Endometrium (tissue), 2 donors: ENCODE measurements at regions not wholly inside any gene's neighbourhood (a gene's known extent, or its start where the extent isn't known, plus 50 kb on each side); places are given as distances from the start of the nearest gene placed in this dataset.

Source experiments
- FAIRE-seq: peaks from 2 replicates; lab custom pipeline; 2012; peaks lifted over from hg19 to GRCh38; lab: Jason Lieb, UNC
- donor health status: control.
- donor health status: control.

GRCh38 chr5:4831325-4831724 lies 308.8 kb upstream of the ADAMTS16 start:
- no peak for FAIRE-seq

- no peak for FAIRE-seq
Observed at GRCh38 chr5:4832471-4832870, 307.7 kb upstream of the ADAMTS16 start.

GRCh38 chr5:4833104-4833738 lies 306.9 kb upstream of the ADAMTS16 start:
- FAIRE-seq, result no peak

GRCh38 chr5:4837489-4838058 lies 302.6 kb upstream of the ADAMTS16 start:
- FAIRE-seq, result no peak

GRCh38 chr5:4845221-4845620 lies 294.9 kb upstream of the ADAMTS16 start:
- no peak for FAIRE-seq

GRCh38 chr5:4847766-4848165 lies 292.4 kb upstream of the ADAMTS16 start:
- FAIRE-seq, result no peak

- no peak for FAIRE-seq
Observed at GRCh38 chr5:4855036-4855435, 285.1 kb upstream of the ADAMTS16 start.

GRCh38 chr5:4855880-4856279 lies 284.2 kb upstream of the ADAMTS16 start:
- FAIRE-seq, result no peak

GRCh38 chr5:4857761-4858160 lies 282.4 kb upstream of the ADAMTS16 start:
- FAIRE-seq, result no peak

- FAIRE-seq, result no peak
Observed at GRCh38 chr5:4859500-4860235, 280.5 kb upstream of the ADAMTS16 start.

GRCh38 chr5:4860631-4861030 lies 279.5 kb upstream of the ADAMTS16 start:
- no peak for FAIRE-seq

GRCh38 chr5:4862500-4862899 lies 277.6 kb upstream of the ADAMTS16 start:
- peak; percentile 92 for FAIRE-seq

GRCh38 chr5:4866131-4866659 lies 273.9 kb upstream of the ADAMTS16 start:
- no peak for FAIRE-seq

GRCh38 chr5:4866817-4867216 lies 273.3 kb upstream of the ADAMTS16 start:
- FAIRE-seq, result no peak

- FAIRE-seq, result no peak
Observed at GRCh38 chr5:4868140-4868735, 271.9 kb upstream of the ADAMTS16 start.

- FAIRE-seq, result no peak
Observed at GRCh38 chr5:4873652-4874051, 266.5 kb upstream of the ADAMTS16 start.

- FAIRE-seq, result no peak
Observed at GRCh38 chr5:4874097-4874496, 266.0 kb upstream of the ADAMTS16 start.

- FAIRE-seq, result no peak
Observed at GRCh38 chr5:4875942-4876341, 264.2 kb upstream of the ADAMTS16 start.

- no peak for FAIRE-seq
Observed at GRCh38 chr5:4876804-4877203, 263.3 kb upstream of the ADAMTS16 start.

- no peak for FAIRE-seq
Observed at GRCh38 chr5:4877579-4877978, 262.6 kb upstream of the ADAMTS16 start.

- no peak for FAIRE-seq
Observed at GRCh38 chr5:4879075-4879474, 261.1 kb upstream of the ADAMTS16 start.

- FAIRE-seq, result no peak
Observed at GRCh38 chr5:4879693-4880303, 260.3 kb upstream of the ADAMTS16 start.
